ENCODE measurements at regions not wholly inside any gene's neighbourhood (a gene's known extent, or its start where the extent isn't known, plus 50 kb on each side); places are given as distances from the start of the nearest gene placed in this dataset.

DNA sequence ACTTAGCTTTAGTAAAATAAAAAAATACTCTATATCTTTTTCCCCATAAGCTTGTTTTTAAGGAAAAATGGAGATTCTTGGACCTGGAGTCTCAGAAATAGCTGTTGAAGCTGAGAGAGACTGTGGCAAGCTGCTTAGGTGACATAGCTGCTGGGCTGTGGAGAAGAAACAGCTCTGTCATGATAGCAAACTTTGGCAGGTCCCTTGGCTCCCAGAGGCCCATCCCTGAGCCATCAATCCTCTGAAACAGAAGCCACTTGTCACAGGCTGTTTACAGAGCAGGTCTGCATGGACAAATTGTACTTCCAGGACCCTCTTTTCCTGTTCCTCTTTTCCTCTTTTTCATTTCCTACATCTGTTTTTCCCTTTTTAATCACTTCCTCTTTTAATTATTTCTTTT lies 1370.1 kb upstream of the CRIM1 start:
- DNase-seq (ENCODE audit: low read depth in 2 of 2), result no peak

- no peak for DNase-seq (ENCODE audit: low read depth in 2 of 2)
These were observed 1374.9 kb upstream of the CRIM1 start for GRCh38 chr2:34980689-34981088.

DNA sequence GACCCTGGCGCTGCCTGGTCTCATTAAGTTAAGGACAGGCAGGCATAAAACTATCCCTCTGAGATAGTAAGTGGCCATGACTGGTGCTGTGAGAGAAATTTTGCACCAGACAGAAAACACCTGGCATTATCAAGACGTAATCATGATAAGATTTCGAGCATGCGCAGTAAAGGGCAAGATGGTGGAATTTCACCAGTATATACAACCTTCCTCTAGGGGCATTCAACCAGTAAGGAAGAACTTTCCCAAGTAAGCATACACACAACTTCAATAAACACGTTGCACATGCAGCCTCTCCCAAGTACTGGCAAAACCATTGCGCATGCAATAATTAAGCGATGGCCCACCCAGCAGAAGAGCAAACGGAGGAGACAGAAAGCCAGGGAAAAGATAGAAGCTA lies 1376.4 kb upstream of the CRIM1 start:
- DNase-seq (ENCODE audit: low read depth in 2 of 2), result no peak

DNA sequence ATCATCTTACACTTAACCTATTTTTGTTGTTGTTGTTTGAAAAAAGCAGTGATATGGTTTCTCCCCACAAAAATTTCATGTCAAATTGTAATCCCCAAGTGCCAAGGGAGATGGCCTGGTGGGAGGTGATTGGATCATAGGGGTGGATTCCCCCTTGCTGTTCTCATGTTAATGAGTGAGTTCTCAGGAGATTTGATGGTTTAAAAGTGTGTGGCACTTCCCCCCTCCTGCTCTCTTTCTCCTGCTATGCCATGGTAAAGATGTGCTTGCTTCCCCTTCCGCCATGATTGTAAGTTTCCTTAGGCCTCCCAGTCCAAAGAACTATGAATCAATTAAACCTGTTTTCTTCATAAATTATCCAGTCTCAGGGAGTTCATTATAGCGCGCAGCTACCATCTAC lies 1362.7 kb upstream of the FAM98A start:
- no peak for DNase-seq (ENCODE audit: low read depth in 2 of 2)

GRCh38 chr2:34954758-34955157 lies 1355.7 kb upstream of the FAM98A start:
- DNase-seq (ENCODE audit: low read depth in 2 of 2), result no peak

DNA sequence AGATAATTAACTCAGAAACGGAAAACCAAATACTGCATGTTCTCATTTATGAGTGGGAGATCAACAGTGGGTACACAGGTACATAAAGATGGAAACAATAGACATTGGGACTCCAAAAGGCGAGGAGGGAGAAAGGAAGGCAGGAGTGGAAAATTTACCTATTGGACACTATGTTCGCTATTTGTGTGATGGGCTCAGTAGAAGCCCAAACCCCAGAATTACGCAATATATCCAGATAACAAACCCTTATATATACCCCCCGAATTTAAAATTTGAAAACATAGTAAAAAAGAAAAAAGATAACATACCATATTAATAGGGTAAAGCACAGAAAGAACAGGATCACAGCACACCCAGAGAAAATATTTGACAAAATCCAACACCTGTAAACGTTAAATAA lies 1351.7 kb upstream of the FAM98A start:
- DNase-seq (ENCODE audit: low read depth in 2 of 2), result no peak

GRCh38 chr2:34949316-34949715 lies 1350.2 kb upstream of the FAM98A start:
- DNase-seq (ENCODE audit: low read depth in 2 of 2), result no peak

- DNase-seq (ENCODE audit: low read depth in 2 of 2), result no peak
These were observed 1337.0 kb upstream of the FAM98A start for GRCh38 chr2:34936089-34936488.

- no peak for DNase-seq (ENCODE audit: low read depth in 2 of 2)
These were observed 1313.0 kb upstream of the FAM98A start for GRCh38 chr2:34912084-34912483.

DNA sequence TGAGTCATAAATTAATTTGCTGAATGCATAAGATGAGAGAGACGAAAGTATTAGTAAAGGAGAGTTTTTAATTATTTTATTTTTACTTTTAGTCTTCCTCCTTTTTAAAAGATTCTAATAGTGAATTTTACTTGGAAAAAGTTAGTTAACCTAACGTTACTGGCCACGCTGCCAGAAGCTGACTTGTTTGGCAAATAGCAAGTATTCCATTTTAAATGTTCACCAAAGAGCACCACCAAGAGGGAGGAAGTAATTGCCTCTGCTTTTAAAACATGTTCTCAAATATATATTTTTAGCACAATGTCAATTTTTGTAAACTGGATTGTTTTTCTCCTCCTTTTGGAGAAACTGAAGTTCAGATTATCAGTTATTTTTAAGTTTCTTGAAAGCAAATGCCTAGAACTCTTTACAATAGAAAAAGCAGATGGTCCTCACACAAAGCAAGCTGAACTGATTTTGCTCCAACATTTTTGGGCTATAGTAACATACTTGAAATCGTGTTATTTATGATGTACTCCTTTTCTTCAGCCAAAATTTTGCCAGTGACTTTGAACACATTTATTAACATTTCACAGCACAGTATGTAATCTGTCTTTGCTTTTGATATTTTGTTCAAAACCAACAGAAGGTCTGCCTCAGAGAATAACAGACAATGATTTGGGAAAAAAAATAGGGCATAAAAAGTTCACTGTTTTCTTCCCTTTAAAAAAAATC lies 1311.0 kb upstream of the FAM98A start:
- DNase-seq (ENCODE audit: low read depth in 2 of 2), result no peak

DNA sequence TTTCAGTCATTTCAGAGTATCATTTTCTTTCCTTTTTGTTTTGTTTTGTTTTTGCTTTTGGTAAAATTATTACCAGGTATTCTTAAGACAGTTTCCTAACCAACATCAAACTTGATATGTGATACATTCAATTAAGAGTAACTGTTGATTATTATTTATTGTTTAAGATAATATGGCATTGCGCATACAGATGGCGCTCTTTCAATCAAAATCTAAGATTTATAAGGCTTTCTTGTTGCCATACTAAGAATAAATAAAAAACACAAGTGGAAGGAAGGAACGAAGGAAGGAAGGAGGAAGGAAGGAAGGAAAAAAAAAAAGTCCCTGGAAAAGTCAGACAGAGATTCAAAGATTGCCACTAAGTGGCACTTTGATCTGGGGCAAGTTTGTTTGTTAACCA lies 1308.7 kb upstream of the FAM98A start:
- DNase-seq (ENCODE audit: low read depth in 2 of 2), result no peak

DNA sequence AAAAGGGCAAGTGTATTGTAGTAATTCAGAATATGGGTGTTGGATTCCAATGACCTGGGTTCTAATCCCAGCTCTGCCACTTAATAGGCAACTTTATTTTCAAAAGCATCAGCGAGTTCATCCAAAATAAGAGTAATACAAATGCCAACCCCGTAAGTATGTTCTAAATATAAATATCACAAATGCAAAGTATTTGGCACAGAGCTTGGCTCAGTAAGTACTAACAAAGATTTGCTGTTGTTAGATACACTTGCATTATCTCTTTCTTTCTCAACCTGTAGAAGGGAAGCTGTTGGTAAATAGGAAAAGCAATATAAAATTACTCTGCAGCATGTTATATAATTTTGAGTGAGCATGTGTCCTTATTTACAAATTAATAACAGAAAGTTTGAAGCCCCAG lies 1302.6 kb upstream of the FAM98A start:
- no peak for DNase-seq (ENCODE audit: low read depth in 2 of 2)

- no peak for DNase-seq (ENCODE audit: low read depth in 2 of 2)
These were observed 1300.0 kb upstream of the FAM98A start for GRCh38 chr2:34899079-34899478.

- no peak for DNase-seq (ENCODE audit: low read depth in 2 of 2)
These were observed 1293.7 kb upstream of the FAM98A start for GRCh38 chr2:34892766-34893165.

DNA sequence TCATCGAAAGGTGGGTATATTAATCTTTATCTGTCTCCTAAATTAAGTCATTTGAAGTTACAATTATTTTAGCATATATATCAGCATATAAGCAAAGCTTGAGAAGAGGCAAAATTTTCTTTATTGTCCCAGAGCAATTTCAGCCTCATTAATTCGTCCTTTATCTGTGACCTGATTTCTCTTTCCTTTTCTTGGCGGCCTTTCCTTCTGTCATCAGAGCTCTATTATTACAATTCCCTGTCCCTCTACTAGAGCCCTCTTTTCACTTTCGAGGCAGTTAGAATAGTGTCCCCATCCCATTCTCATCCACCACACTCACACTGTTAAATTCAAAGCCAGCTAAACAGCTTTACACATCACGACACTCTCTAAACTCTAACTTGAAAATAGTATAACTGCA lies 1293.2 kb upstream of the FAM98A start:
- no peak for DNase-seq (ENCODE audit: low read depth in 2 of 2)

DNA sequence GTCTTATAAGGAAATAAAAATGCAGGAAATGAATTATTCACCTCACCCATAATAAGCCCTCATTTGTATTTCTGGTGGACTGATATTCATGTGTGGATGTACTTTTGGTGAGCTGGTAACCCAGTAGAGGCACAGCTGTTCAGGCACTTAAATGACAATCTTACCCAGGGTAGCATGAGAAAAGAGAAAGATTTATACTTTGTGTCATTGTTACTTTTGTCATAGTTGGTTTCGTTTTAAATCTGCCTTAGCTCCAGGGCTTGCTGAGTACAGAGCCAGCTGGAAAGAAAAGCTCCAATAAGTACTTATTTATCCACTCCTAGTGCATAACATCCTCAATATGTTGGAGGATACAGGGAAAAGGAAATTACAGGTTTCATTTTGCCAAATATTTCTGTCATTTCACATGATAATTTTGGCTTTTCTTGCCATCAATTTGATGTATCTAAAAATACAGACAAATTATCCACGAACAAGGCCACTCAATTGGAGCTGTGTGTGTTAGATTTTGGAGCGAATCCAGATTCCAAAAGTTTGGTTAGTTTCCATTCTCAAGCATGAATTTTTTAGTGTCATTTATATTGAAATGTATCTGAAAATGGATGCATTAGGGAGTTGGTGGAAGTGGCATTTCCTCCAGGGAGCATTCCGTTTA lies 1276.1 kb upstream of the FAM98A start:
- no peak for DNase-seq (ENCODE audit: low read depth in 2 of 2)

DNA sequence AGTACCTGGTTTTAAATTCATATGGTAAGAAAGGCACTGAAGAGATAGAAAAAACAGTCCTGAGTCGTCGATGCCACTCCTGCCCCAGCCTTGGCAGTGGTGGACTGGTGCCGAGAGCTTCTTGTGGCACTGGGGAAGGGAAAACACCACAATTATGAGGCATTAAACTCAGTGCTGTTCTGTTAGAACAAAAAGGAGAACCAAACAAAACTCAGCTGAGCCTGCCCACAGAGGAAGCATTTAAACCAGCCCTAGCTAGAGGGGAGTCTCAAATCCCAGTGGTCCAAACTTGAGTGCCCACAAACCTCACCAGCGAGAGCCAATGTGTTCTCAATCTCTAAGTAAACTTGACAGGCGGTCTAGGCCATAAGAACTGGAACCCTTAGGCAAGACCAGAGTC lies 1254.5 kb upstream of the FAM98A start:
- DNase-seq (ENCODE audit: low read depth in 2 of 2), result no peak

- no peak for DNase-seq (ENCODE audit: low read depth in 2 of 2)
These were observed 1252.7 kb upstream of the FAM98A start for GRCh38 chr2:34851804-34852203.

DNA sequence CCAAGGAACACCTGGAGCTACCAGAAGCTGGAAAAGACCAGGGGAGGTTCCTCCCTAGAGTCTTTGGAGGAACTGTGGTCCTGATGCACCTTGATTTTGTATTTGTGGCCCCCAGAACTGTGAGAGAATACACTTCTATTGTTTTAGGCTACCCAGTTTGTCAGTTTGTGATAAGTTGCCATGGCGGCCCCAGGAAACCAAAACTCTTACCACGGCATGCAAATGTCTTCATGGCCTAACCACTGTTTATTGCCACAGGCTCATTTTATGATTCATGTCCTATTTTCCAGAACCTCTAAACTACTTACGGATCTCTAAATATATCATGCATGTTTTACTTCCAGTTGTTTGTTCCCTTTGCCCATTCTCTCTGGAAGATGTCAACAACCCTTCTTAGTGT lies 1250.7 kb upstream of the FAM98A start:
- no peak for DNase-seq (ENCODE audit: low read depth in 2 of 2)

GRCh38 chr2:34848691-34849090 lies 1249.6 kb upstream of the FAM98A start:
- DNase-seq (ENCODE audit: low read depth in 2 of 2), result no peak

DNA sequence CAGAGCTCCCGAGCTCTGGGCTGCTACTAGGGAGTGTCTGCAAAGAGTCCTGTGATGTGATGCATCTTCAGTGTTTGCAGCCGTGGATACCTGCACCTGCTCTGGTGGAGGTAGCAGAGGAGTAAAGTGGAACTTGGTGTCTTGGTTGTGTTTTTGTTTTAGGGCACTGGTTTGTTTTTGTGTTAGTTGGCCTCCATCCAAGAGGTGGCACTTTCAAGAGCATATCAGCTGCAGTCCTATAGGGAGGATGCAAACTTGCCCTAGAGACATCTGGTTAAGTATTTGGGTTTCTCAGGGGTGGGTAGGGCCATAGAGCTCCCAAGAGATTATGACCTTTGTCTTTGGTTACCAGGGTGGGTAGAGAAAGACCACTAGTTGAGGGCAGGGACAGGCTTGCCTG lies 1249.0 kb upstream of the FAM98A start:
- no peak for DNase-seq (ENCODE audit: low read depth in 2 of 2)

DNA sequence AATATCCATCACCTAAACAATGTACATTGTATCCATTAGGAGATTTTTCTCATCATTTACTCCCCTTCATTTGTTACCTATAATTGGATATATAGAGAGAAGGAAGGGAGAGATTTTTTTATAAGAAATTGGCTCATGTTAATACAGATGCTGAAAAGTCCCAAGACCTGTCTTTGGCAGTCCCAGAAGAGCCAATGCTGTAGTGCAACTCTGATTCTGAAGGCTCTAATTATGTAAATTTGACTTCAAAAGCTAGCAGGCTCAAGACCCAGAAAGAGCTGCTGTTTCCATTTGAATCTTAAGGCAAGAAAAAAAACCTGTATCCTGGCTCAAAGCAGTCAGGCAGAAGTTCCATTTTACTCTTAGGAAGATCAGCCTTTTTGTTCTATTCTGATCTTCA lies 1245.5 kb upstream of the FAM98A start:
- no peak for DNase-seq (ENCODE audit: low read depth in 2 of 2)

DNA sequence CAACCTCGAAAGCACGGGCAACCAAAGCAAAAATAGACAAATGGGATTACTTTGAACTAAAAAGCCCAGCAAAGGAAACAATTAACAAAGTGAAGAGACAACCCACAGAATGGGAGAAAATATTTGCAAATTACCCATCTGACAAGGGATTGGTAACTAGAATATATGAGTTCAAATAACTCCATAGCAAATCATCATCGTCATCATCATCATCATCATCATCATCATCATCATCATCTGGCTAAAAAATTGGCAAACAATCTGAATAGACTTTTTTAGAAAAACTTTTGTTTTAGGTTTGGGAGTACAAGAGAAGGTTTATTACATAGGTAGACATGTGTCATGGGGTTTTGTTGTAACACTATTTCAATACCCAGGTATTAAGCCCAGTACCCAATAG lies 1239.3 kb upstream of the FAM98A start:
- no peak for DNase-seq (ENCODE audit: low read depth in 2 of 2)

DNA sequence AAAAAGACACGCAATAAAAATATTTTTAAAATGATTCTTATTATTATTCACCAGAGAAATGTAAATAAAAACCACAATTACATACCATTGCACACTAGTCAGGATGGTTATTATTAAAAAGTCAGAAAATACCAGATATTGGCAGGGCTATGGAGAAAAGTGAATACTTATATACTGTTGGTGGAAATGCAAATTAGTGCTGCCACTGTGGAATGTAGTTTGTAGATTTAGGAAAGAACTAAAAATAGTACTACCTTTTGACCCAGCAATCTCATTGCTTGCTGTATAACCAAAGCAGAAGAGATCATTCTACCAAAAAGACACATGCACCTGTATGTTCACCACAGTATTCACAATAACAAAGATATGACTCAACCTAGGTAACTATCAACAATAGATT lies 1237.3 kb upstream of the FAM98A start:
- no peak for DNase-seq (ENCODE audit: low read depth in 2 of 2)

Data from stimulated activated CD8-positive, alpha-beta memory T cell treated with anti-CD3 and anti-CD28 coated beads, Interleukin-2, amount 100 ng/mL, for 1 hour (primary cell).